Neural cell (in vitro differentiated cells): ENCODE measurements at regions not wholly inside any gene's neighbourhood (a gene's known extent, or its start where the extent isn't known, plus 50 kb on each side); places are given as distances from the start of the nearest gene placed in this dataset.

ENCODE experiments used
- EZH2 ChIP-seq: fragments of 200-600, 300-800 bp; shearing (Covaris generic), sonication (generic); IDR thresholded peaks from 2 replicates; pipeline ENCODE4 v1.6.1; 2014; ENCODE audit warnings: antibody characterized with exemption, low read length, borderline replicate concordance, mild to moderate bottlenecking; ENCODE audit not compliant: insufficient read depth, poor library complexity, severe bottlenecking
- TF ChIP-seq, protein P1 (sequence below): fragments of 450-650 bp; IDR thresholded peaks from 2 replicates; pipeline ENCODE4 v1.5.1; 2014; ENCODE audit warnings: antibody characterized with exemption, mild to moderate bottlenecking, moderate library complexity; ENCODE audit not compliant: poor library complexity, severe bottlenecking

GRCh38 chr7:121621937-121622336, 225.8 kb upstream of the FAM3C start:
- TF ChIP-seq, protein P1, sequence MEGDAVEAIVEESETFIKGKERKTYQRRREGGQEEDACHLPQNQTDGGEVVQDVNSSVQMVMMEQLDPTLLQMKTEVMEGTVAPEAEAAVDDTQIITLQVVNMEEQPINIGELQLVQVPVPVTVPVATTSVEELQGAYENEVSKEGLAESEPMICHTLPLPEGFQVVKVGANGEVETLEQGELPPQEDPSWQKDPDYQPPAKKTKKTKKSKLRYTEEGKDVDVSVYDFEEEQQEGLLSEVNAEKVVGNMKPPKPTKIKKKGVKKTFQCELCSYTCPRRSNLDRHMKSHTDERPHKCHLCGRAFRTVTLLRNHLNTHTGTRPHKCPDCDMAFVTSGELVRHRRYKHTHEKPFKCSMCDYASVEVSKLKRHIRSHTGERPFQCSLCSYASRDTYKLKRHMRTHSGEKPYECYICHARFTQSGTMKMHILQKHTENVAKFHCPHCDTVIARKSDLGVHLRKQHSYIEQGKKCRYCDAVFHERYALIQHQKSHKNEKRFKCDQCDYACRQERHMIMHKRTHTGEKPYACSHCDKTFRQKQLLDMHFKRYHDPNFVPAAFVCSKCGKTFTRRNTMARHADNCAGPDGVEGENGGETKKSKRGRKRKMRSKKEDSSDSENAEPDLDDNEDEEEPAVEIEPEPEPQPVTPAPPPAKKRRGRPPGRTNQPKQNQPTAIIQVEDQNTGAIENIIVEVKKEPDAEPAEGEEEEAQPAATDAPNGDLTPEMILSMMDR, result no peak
- no peak for TF ChIP-seq EZH2
